ENCODE measurements at regions not wholly inside any gene's neighbourhood (a gene's known extent, or its start where the extent isn't known, plus 50 kb on each side); places are given as distances from the start of the nearest gene placed in this dataset.

GRCh38 chr15:25181293-25182097, 226.7 kb downstream of the SNRPN start:
- no peak for DNase-seq (ENCODE audit: low read depth in 2 of 2)

- DNase-seq (ENCODE audit: low read depth in 2 of 2) = no peak
These were observed 227.3 kb downstream of the SNRPN start for GRCh38 chr15:25182098-25182478.

DNA sequence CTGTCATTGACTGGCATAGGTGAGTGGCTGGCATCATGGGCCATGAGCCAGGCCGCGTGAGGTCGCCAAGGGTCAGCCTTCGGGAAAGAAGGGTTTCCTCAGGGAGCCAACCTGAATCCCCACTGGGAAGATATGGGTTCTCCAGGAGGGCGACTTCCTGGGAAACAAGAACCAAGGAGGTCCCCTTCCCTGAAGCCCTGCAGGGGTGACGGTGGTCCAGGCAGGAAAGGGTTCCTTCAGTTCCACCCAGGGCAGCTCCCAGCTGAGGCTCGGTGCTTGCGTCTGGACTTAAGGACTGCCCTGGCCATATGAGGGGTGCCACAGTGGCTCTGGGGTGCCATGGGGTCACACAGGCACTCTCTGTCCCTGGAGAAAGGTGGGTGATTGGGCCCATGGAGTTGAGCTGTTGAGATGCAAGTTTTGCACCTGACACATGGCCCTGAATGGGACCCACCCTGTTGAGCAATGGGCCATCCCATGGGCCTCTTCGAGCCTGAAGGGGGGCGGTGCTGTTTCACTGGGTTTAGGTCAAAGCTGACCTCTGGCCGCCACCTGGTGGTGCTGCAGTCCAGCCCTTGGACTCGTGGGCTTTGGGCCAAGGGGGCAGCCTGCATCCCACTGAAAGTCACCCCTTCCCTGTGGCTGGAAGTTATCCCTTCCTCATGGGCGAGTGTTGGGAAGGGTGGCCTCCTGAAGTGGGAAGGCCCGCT, 228.1 kb downstream of the SNRPN start:
- DNase-seq (ENCODE audit: low read depth in 2 of 2) = no peak

DNA sequence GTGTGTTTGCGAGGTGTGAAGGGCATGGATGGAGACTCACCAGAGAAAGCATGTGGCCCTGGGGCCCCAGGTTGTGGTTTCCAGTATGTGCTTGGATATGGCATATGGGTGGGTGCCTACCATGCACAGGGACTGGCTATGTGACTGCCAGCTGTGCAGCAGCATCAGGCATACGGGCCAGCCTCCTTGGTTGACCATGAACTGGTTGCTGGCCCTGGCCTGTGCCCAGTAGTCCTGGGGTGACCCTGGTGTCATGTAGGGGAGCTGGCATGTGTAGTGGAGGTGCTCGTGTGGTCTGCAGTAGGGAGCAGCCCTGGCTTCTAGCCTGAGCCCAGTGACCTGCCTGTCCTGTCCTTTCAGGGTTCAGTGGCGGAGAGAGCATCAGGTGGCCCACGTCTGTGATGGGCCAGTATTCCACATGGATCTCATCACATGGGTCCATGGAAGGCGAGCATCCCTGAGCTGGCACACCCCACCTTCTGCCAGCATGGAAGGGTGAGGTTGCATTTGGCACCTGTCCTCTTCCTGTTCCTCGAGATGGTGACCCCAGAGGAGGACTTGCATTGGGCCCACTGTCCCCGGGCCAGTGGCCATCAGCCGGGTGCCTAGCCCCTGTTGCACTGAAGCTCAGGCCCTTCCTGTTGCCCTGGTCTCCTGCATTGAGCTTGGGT, 228.9 kb downstream of the SNRPN start:
- DNase-seq (ENCODE audit: low read depth in 2 of 2) = no peak

GRCh38 chr15:25184356-25185155, 229.8 kb downstream of the SNRPN start:
- no peak for DNase-seq (ENCODE audit: low read depth in 2 of 2)

- DNase-seq (ENCODE audit: low read depth in 2 of 2) = no peak
These were observed 230.4 kb downstream of the SNRPN start for GRCh38 chr15:25185156-25185710.

- DNase-seq (ENCODE audit: low read depth in 2 of 2) = no peak
These were observed 231.0 kb downstream of the SNRPN start for GRCh38 chr15:25185791-25186190.

DNA sequence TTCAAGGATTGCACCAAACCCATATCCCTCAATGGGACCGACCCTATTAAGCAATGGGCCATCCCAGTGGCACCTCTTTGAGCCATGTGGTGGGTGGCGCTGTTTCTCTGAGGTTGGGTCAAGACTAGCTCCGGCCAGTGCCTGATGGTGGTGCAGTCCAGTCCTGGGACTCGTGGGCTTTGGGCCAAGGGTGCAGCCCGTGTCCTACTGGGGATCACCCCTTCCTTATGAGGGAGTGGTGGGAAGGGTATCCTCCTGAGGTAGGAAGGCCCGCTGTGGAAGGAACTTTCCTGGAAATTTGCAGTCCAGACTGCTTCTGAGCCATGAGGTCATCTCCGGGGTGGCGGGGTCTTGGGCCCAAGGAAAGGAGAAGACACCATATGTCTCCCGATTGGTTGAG, 231.6 kb downstream of the SNRPN start:
- DNase-seq (ENCODE audit: low read depth in 2 of 2) = no peak

- DNase-seq (ENCODE audit: low read depth in 2 of 2) = no peak
These were observed 232.3 kb downstream of the SNRPN start for GRCh38 chr15:25186906-25187645.

GRCh38 chr15:25188051-25188450, 233.3 kb downstream of the SNRPN start:
- DNase-seq (ENCODE audit: low read depth in 2 of 2) = no peak

DNA sequence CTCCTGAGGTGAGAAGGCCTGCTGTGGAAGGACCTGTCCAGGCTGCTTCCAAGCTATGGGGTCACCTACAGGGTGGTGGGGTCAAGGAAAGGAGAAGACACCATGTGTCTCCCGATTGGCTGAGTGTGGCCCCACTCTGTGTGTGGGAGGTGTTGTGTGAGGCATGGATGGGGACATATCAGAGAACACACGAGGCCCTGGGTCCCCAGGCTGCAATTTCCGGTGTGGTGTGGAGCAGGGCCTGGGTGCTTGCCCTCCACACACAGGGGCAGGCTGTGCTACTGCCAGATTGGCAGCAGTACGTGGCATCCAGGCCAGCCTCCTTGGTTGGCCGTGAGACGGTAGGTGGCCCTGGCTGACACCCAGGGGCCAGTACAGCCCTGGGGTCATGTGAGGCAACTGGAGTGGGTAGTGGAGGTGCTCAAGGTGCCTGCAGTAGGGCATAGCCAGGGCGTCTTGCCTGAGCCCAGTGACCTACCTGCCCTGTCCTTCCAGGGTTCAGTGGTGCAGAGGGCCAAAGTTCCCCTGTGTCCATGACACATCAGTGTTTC, 233.8 kb downstream of the SNRPN start:
- no peak for DNase-seq (ENCODE audit: low read depth in 2 of 2)

GRCh38 chr15:25189551-25189950, 234.8 kb downstream of the SNRPN start:
- no peak for DNase-seq (ENCODE audit: low read depth in 2 of 2)

DNA sequence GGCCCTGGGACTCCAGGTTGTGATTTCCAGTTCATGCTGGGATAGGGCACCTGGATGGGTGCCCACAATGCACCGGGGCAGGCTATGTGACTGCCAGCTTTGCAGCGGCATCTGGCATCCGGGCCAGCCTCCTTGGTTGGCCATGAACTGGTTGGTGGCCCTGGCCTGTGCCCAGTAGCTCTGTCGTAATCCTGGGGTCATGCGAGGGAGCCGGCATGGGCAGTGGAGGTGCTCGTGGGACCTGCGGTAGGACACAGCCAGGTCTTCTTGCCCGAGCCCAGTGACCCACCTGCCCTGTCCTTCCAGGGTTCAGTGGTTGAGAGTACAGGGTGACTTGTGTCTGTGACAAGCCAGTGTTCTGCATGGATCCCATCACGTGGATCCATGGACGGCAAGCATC, 237.9 kb downstream of the SNRPN start:
- no peak for DNase-seq (ENCODE audit: low read depth in 2 of 2)

DNA sequence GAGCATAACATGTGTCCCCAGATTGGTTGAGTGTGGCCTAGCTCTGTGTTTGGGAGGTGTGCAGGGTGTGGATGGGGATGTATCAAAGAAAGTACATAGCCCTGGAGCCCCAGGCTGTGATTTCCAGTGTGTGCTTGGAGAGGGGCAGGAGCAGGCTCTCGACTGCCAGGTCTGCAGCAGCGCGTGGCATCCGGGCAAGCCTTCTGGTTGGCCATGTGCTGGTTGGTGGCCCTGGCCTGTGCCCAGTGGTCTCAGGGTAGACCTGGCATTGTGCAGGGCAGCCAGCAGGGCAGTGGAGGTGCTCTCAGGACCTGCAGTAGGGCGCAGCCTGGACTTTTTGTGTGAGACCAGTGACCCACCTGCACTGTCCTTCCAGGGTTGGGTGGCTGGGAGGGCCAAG, 231.5 kb downstream of the UBE3A start:
- DNase-seq (ENCODE audit: low read depth in 2 of 2) = no peak

DNA sequence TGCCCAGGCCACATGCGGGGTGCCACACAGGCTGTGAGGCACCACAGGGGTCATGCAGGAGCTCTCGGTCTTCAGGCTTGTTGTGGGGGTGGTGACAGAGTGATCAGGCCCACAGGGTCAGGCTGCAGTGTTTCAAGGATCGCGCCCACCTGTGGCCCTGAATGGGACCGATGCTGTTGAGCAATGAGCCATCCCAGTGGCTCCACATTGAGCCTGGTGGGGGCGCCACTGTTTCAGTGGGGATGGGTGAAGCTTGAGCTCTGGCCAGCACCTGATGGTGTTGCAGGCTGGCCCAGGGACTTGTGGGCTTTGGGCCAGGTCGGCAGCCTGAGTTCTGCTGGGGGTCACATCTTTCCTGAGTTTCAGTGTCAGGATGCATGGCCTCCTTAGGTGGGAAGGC, 230.1 kb downstream of the UBE3A start:
- DNase-seq (ENCODE audit: low read depth in 2 of 2) = no peak

DNA sequence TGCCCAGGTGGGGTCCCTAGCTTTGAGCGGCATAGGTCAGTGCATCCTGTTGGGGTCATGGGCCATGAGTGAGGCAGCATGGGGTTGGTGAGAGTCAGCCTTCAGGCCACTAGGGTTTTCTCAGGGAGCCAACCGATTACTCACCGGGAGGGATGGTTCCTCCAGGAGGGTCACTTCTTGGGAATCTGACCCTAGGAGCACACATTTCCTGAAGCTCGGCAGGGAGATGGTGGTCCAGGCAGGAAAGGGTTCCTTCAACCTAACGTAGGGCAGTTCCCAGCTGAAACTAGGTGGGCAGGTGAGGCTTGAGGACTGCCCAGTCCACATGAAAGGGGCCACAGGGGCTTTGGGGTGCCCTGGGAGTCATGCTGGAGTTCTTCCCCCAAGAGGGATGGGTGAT, 218.0 kb downstream of the UBE3A start:
- DNase-seq (ENCODE audit: low read depth in 2 of 2) = no peak

- no peak for DNase-seq (ENCODE audit: low read depth in 2 of 2)
These were observed 214.4 kb downstream of the UBE3A start for GRCh38 chr15:25224396-25224795.

DNA sequence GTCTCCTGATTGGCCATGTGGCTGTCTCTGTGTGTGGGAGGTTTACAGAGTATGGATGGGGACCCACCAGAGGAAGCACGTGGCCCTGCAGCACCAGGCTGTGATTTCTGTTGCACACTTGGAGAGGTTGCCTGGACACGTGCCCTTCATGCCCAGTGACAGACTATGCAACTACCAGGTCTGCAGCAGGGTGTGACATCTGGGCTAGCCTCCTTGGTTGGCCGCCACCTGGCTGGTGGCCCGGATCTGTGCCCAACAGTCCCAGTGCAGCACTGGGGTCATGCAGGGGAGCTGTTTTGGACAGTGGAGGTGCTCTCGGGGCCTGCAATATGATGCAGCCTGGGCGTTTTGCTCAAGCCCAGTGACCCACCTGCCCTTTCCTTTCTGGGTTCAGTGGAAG, 212.5 kb downstream of the UBE3A start:
- DNase-seq (ENCODE audit: low read depth in 2 of 2) = no peak

- no peak for DNase-seq (ENCODE audit: low read depth in 2 of 2)
These were observed 210.6 kb downstream of the UBE3A start for GRCh38 chr15:25228261-25228660.

- no peak for DNase-seq (ENCODE audit: low read depth in 2 of 2)
These were observed 208.4 kb downstream of the UBE3A start for GRCh38 chr15:25230442-25230841.
